Transverse colon (tissue), 3 donors: ENCODE measurements at regions not wholly inside any gene's neighbourhood (a gene's known extent, or its start where the extent isn't known, plus 50 kb on each side); places are given as distances from the start of the nearest gene placed in this dataset.

Experiments used
- CTCF ChIP-seq, 5 experiments: fragments of 200-600 bp in 3 of 5; fragments of 450-650 bp in 2 of 5; sonication (generic) in 3 of 5; IDR thresholded peaks; 1 replicate in 2 of 5; 2 replicates in 3 of 5; pipeline ENCODE4 v1.5.1; 2016 to 2017; ENCODE audit warnings: antibody characterized with exemption in 5 of 5, inconsistent platforms in 3 of 5, mild to moderate bottlenecking in 2 of 5, moderate library complexity in 1 of 5
- EP300 ChIP-seq: sonication (generic); formaldehyde crosslinking; IDR thresholded peaks from one replicate; pipeline ENCODE4 v1.6.1; 2017; ENCODE audit warnings: antibody characterized with exemption, low read depth
- POLR2A ChIP-seq: fragments of 450-650 bp; IDR thresholded peaks from one replicate; pipeline ENCODE4 v1.6.1; 2016; ENCODE audit warnings: antibody characterized with exemption, mild to moderate bottlenecking, moderate library complexity

DNA sequence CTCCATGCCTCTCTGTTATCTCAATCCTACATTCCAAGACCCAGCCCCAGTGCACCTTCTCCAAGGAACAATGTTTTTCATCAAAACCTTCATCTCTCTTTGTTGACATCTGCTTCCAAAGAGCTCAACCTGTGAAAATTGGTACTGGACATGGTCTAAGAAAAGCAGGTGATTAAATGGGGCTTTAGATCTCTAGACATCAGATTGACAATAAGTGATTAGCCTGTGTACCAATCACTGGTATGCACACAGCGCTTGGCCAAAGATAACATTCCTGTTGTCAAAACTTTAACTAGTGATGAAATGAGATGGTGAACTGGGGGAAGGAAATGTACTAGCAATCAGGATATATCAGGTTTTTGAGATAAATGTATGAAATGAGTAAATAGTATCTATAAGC, 183.3 kb downstream of the TDRD15 start:
- no peak for TF ChIP-seq POLR2A
- no peak for TF ChIP-seq CTCF (IDR thresholded peaks at IDR 0.05)
- no peak for TF ChIP-seq EP300
